Tibial artery (tissue), 4 donors: ENCODE measurements at regions not wholly inside any gene's neighbourhood (a gene's known extent, or its start where the extent isn't known, plus 50 kb on each side); places are given as distances from the start of the nearest gene placed in this dataset.

ENCODE experiments used
- DNase-seq, 2 donors: peaks; one replicate each; pipeline ENCODE4 v3.0.0-alpha.2; 2019
- H3K27ac ChIP-seq, 2 donors: fragments of 200-600 bp; sonication (generic) in 1 of 2; 1 replicate in 1 of 2; 2 replicates in 1 of 2; pipeline ENCODE4 v1.5.1; 2018 to 2019; ENCODE audit warnings: mild to moderate bottlenecking in 1 of 2
- H3K27me3 ChIP-seq, 2 donors: fragments of 200-600 bp; sonication (generic) in 1 of 2; one replicate each; pipeline versions ENCODE4 v1.5.1 to v1.6.0; 2016 to 2019
- H3K36me3 ChIP-seq, 3 donors: fragments of 200-600 bp; sonication (generic) in 2 of 3; one replicate each; pipeline ENCODE4 v1.5.1; 2016 to 2019; ENCODE audit warnings: mild to moderate bottlenecking in 2 of 3
- H3K4me1 ChIP-seq, 4 donors: fragments of 200-600 bp; sonication (generic) in 2 of 4; 1 replicate in 3 of 4; 2 replicates in 1 of 4; pipeline ENCODE4 v1.5.1; 2016 to 2019
- H3K4me3 ChIP-seq, 2 donors: fragments of 200-600 bp; sonication (generic) in 1 of 2; 1 replicate in 1 of 2; 2 replicates in 1 of 2; pipeline ENCODE4 v1.5.1; 2018 to 2019; ENCODE audit warnings: mild to moderate bottlenecking in 2 of 2
- H3K9me3 ChIP-seq, 3 donors: fragments of 200-600 bp; sonication (generic) in 1 of 3; one replicate each; pipeline ENCODE4 v1.5.1; 2016 to 2019
- intact Hi-C: fragments of 100-400 bp; cut with DNase I; formaldehyde crosslinking; loops from one replicate; pipeline ENCODE4 v1.15.0; 2023; ENCODE audit warnings: low total_unique reads
- TF ChIP-seq, protein P1 (sequence below), 2 experiments: fragments of 200-600 bp in 1 of 2; fragments of 450-650 bp in 1 of 2; IDR thresholded peaks; one replicate each; pipeline ENCODE4 v1.5.1; 2017 to 2019; ENCODE audit warnings: antibody characterized with exemption in 2 of 2, mild to moderate bottlenecking in 1 of 2, moderate library complexity in 1 of 2

DNA sequence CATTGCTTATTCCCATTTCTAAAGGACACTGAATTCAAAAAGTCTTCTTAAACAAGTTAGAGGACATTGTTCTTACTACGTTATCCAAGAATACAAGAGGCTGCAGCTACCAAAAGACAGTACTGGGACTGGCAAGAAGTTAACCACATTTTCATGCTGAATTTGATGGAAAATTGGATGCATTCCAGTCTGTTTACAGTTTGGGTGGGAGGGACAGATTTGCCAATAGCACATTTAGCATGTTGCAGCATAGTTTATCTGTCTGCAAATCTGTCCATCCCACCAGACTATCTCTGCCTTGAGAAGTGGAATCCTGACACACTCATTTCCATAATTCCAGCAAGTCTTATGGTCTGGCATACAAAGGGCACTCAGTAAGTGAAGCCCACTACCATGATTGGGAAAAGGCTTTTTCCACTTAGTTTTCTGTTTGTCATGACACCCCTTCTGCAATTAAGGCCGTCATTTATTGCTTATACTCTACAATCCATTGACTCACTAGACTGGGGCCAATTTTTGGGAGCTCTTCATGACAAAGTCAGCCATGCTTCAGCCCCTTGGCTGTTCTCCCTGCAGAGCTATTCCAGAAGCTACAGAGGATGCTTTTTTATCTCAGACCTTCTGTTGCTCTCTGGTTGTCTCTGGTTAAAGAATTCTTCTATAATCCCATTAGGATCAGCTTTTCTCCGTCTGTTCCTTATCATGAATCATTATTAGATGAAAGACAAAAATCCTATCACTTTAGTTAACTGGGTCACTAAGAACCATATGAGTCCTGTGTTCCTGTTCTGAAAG is 355.8 kb upstream of the PTBP2 start:
- peaks cover 0 to 5% (median 2%) of the 10 kb centered on the region in 4 donors for H3K4me1 ChIP-seq
- H3K9me3 ChIP-seq = no peaks in the 10 kb centered on the region
- intact Hi-C loops = no loop called here
- TF ChIP-seq, protein P1, sequence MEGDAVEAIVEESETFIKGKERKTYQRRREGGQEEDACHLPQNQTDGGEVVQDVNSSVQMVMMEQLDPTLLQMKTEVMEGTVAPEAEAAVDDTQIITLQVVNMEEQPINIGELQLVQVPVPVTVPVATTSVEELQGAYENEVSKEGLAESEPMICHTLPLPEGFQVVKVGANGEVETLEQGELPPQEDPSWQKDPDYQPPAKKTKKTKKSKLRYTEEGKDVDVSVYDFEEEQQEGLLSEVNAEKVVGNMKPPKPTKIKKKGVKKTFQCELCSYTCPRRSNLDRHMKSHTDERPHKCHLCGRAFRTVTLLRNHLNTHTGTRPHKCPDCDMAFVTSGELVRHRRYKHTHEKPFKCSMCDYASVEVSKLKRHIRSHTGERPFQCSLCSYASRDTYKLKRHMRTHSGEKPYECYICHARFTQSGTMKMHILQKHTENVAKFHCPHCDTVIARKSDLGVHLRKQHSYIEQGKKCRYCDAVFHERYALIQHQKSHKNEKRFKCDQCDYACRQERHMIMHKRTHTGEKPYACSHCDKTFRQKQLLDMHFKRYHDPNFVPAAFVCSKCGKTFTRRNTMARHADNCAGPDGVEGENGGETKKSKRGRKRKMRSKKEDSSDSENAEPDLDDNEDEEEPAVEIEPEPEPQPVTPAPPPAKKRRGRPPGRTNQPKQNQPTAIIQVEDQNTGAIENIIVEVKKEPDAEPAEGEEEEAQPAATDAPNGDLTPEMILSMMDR (IDR thresholded peaks at IDR 0.05) = no peak
- no peak for DNase-seq
- H3K27me3 ChIP-seq = no peaks in the 10 kb centered on the region
- no peak overlapping the region for H3K4me3 ChIP-seq
- H3K36me3 ChIP-seq = no peaks in the 10 kb centered on the region
- no peak overlapping the region for H3K27ac ChIP-seq

DNA sequence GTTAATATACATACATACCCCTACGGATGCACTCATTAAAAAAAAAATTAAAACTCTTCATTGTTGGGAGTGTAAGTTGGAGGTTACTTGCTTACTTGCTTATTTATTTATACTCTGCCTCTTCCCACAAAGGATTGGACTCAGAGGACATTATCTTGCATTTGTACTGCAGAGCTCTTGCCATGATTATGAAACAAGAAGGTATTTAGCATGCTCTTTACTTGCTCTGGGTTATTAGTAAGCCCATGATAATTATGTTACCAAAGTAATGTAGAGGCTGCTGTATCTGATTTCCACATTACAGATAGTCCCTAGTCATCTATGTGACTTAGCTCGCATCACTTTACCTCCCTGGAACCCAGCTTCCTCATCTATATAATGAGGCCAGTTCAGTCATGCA is 355.1 kb upstream of the PTBP2 start:
- TF ChIP-seq, protein P1 (IDR thresholded peaks at IDR 0.05) = no peak
- no peaks in the 10 kb centered on the region for H3K36me3 ChIP-seq
- no peaks in the 10 kb centered on the region for H3K27me3 ChIP-seq
- H3K27ac ChIP-seq = no peak overlapping the region
- H3K9me3 ChIP-seq = no peaks in the 10 kb centered on the region
- no peak overlapping the region for H3K4me3 ChIP-seq
- DNase-seq = no peak
- H3K4me1 ChIP-seq = peaks cover 0 to 5% (median 2%) of the 10 kb centered on the region in 4 donors
- intact Hi-C loops = no loop called here

DNA sequence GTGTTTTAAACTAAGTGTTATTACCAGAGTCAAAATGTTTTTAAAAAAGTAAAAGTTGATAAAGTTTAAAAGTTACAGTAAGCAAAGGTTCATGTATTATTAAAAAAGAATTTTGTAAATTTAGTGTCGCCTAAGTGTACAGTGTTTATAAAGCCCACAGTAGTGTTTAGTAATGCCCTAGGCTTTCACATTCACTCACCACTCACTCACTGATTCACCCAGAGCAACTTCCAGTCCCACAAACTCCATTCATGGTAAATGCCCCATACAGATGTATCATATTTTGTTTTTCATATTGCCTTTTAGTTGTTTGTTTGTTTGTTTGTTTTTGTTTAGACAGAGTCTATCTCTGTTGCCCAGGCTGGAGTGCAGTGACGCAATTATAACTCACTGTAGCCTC is 353.8 kb upstream of the PTBP2 start:
- H3K4me3 ChIP-seq = no peak overlapping the region
- no peaks in the 10 kb centered on the region for H3K27me3 ChIP-seq
- H3K9me3 ChIP-seq = no peaks in the 10 kb centered on the region
- peaks cover 0 to 5% (median 2%) of the 10 kb centered on the region in 4 donors for H3K4me1 ChIP-seq
- intact Hi-C loops = no loop called here
- H3K27ac ChIP-seq = no peak overlapping the region
- no peak for DNase-seq
- TF ChIP-seq, protein P1 (IDR thresholded peaks at IDR 0.05) = no peak
- no peaks in the 10 kb centered on the region for H3K36me3 ChIP-seq

DNA sequence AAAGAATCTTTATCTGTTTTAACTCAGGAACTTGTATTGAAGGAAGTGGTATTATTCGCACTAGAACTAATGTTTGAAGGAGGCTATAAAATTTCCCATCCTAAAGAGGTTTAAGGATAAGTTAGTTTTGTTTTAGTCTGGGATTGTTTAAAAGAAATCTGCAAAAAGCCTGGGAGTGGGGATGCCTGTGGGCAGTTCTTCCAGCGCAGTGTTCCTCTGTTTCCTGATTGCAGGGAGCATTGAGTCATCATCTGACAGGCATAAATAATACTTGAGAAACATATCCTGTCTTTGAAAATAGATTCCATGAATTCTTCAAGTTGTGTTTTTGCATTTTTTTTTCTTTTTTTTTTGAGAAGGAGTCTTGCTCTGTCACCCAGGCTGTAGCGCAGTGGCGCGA is 350.8 kb upstream of the PTBP2 start:
- intact Hi-C loops = no loop called here
- no peaks in the 10 kb centered on the region for H3K9me3 ChIP-seq
- no peak overlapping the region for H3K4me3 ChIP-seq
- TF ChIP-seq, protein P1 (IDR thresholded peaks at IDR 0.05) = no peak
- H3K4me1 ChIP-seq = no peaks in the 10 kb centered on the region
- no peaks in the 10 kb centered on the region for H3K27me3 ChIP-seq
- no peak for DNase-seq
- no peak overlapping the region for H3K27ac ChIP-seq
- H3K36me3 ChIP-seq = no peaks in the 10 kb centered on the region

DNA sequence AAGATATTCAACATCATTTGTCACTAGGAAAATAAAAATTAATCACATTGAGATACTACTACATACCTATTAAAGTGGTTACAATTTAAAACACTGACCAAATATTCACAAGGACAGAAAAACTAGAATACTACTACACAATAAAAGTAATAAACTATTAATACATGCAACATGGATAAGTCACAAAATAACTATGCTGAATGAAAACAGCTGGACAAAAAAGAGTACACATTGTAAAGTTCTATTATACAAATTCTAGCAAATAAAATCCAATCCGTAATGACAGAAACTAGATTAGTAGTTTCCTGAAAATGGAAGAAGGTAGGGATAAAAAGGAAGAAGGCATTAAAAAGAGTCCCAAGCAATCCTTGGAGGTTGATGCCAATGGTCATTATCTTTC is 348.7 kb upstream of the PTBP2 start:
- Histone ChIP-seq H3K27ac (no peak overlapping the region), H3K4me1 (no peaks in the 10 kb centered on the region), H3K36me3 (no peaks in the 10 kb centered on the region), H3K9me3 (no peaks in the 10 kb centered on the region), H3K4me3 (no peak overlapping the region), H3K27me3 (no peaks in the 10 kb centered on the region)
- intact Hi-C loops = no loop called here
- TF ChIP-seq, protein P1 (IDR thresholded peaks at IDR 0.05) = no peak
- DNase-seq = no peak
